PC-9 (cell line): ENCODE measurements at regions not wholly inside any gene's neighbourhood (a gene's known extent, or its start where the extent isn't known, plus 50 kb on each side); places are given as distances from the start of the nearest gene placed in this dataset.

Source experiments
- EZH2 ChIP-seq: fragments of 200-600 bp; sonication (generic); IDR thresholded peaks from 2 replicates; pipeline ENCODE4 v1.8.0; 2017; ENCODE audit warnings: antibody characterized with exemption, low read depth
- TF ChIP-seq, protein P1 (sequence below): fragments of 200-600 bp; sonication (generic); conservative IDR thresholded peaks from 2 replicates; pipeline ENCODE4 v1.6.1; 2017; ENCODE audit warnings: mixed run types, antibody characterized with exemption, mild to moderate bottlenecking, moderate library complexity

DNA sequence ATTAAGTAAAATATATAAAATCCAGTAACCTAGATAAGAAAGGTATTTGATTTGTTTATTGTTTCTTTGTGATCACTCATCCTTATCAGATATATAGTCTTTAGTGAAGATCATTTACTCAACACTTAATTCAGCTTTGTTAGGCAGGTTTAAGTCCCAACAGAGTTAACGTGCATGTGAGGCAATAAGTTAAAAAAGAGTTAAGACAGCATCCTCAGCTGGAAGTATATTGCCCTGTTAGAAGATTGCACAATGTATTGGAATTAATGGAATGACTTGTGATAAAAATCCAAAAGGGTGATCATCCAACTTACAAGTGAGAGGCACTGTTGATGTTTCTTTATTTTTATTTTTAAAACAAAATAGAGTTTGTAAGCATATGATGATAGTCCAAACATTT lies 1162.1 kb downstream of the RAPGEF2 start:
- TF ChIP-seq, protein P1, sequence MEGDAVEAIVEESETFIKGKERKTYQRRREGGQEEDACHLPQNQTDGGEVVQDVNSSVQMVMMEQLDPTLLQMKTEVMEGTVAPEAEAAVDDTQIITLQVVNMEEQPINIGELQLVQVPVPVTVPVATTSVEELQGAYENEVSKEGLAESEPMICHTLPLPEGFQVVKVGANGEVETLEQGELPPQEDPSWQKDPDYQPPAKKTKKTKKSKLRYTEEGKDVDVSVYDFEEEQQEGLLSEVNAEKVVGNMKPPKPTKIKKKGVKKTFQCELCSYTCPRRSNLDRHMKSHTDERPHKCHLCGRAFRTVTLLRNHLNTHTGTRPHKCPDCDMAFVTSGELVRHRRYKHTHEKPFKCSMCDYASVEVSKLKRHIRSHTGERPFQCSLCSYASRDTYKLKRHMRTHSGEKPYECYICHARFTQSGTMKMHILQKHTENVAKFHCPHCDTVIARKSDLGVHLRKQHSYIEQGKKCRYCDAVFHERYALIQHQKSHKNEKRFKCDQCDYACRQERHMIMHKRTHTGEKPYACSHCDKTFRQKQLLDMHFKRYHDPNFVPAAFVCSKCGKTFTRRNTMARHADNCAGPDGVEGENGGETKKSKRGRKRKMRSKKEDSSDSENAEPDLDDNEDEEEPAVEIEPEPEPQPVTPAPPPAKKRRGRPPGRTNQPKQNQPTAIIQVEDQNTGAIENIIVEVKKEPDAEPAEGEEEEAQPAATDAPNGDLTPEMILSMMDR = no peak
- TF ChIP-seq EZH2 = no peak
